ENCODE measurements at regions not wholly inside any gene's neighbourhood (a gene's known extent, or its start where the extent isn't known, plus 50 kb on each side); places are given as distances from the start of the nearest gene placed in this dataset.

GRCh38 chr12:4843907-4844306 is 65.8 kb upstream of the KCNA1 start:
- Mint-ChIP-seq H3K27ac (no peak overlapping the region), H3K4me1 (ENCODE audit: low read depth) (no peaks in the 10 kb centered on the region), H3K36me3 (ENCODE audit: low read depth) (no peaks in the 10 kb centered on the region), H3K27me3 (ENCODE audit: low read depth) (peaks cover 35% of the 10 kb centered on the region), H3K4me3 (no peak overlapping the region), H3K9me3 (ENCODE audit: insufficient read depth) (no peaks in the 10 kb centered on the region)
- ChIA-PET POLR2A (no interaction called here), CTCF (no interaction called here)
- DNase-seq (no peak), ATAC-seq (no peak)

GRCh38 chr12:4847713-4848112 is 62.0 kb upstream of the KCNA1 start:
- no peak for ATAC-seq
- Mint-ChIP-seq H3K27ac (no peak overlapping the region), H3K27me3 (ENCODE audit: low read depth) (peaks cover 20% of the 10 kb centered on the region), H3K9me3 (ENCODE audit: insufficient read depth) (no peaks in the 10 kb centered on the region), H3K4me3 (no peak overlapping the region), H3K4me1 (ENCODE audit: low read depth) (peaks cover 2% of the 10 kb centered on the region), H3K36me3 (ENCODE audit: low read depth) (no peaks in the 10 kb centered on the region)
- DNase-seq: no peak
- POLR2A ChIA-PET: no interaction called here
- CTCF ChIA-PET: interaction anchor here (1.0 to 5.3 kb wide), 6 partner anchors 8 to 42 kb away, joined by 3 to 47 read pairs (median 8); no protein-coding TSS in a partner anchor

- H3K36me3 Mint-ChIP-seq (ENCODE audit: low read depth): no peaks in the 10 kb centered on the region
- H3K27ac Mint-ChIP-seq: no peak overlapping the region
- H3K4me1 Mint-ChIP-seq (ENCODE audit: low read depth): peaks cover 2% of the 10 kb centered on the region
- no peaks in the 10 kb centered on the region for H3K9me3 Mint-ChIP-seq (ENCODE audit: insufficient read depth)
- peaks cover 18% of the 10 kb centered on the region for H3K27me3 Mint-ChIP-seq (ENCODE audit: low read depth)
- H3K4me3 Mint-ChIP-seq: no peak overlapping the region
- CTCF ChIA-PET: interaction anchor here (0.7 to 5.3 kb wide), 12 partner anchors 9 to 135 kb away, joined by 3 to 47 read pairs (median 6); no protein-coding TSS in a partner anchor
- ATAC-seq (no peak), DNase-seq (peak; percentile 56)
- POLR2A ChIA-PET: no interaction called here
Measured at GRCh38 chr12:4849115-4849541, 60.6 kb upstream of the KCNA1 start.

GRCh38 chr12:4849795-4850345 is 59.8 kb upstream of the KCNA1 start:
- Mint-ChIP-seq H3K4me1 (ENCODE audit: low read depth) (peaks cover 2% of the 10 kb centered on the region), H3K27me3 (ENCODE audit: low read depth) (peaks cover 13% of the 10 kb centered on the region), H3K4me3 (no peak overlapping the region), H3K27ac (peak overlapping the region; percentile 62), H3K9me3 (ENCODE audit: insufficient read depth) (no peaks in the 10 kb centered on the region), H3K36me3 (ENCODE audit: low read depth) (no peaks in the 10 kb centered on the region)
- DNase-seq (no peak), ATAC-seq (no peak)
- ChIA-PET CTCF (interaction anchor here (0.7 to 5.3 kb wide), 12 partner anchors 8 to 60 kb away, joined by 3 to 47 read pairs (median 6); no protein-coding TSS in a partner anchor), POLR2A (no interaction called here)

GRCh38 chr12:4850857-4851380 is 58.8 kb upstream of the KCNA1 start:
- CTCF ChIA-PET: interaction anchor here (0.8 to 1.3 kb wide), 2 partner anchors 35 to 60 kb away, joined by 3 to 4 read pairs; no protein-coding TSS in a partner anchor
- ATAC-seq (no peak), DNase-seq (no peak)
- POLR2A ChIA-PET: no interaction called here
- peaks cover 11% of the 10 kb centered on the region for H3K4me1 Mint-ChIP-seq (ENCODE audit: low read depth)
- no peak overlapping the region for H3K4me3 Mint-ChIP-seq
- H3K27ac Mint-ChIP-seq: no peak overlapping the region
- no peaks in the 10 kb centered on the region for H3K9me3 Mint-ChIP-seq (ENCODE audit: insufficient read depth)
- peaks cover 11% of the 10 kb centered on the region for H3K27me3 Mint-ChIP-seq (ENCODE audit: low read depth)
- no peaks in the 10 kb centered on the region for H3K36me3 Mint-ChIP-seq (ENCODE audit: low read depth)

- H3K4me3 Mint-ChIP-seq: no peak overlapping the region
- ATAC-seq (no peak), DNase-seq (no peak)
- POLR2A ChIA-PET: interaction anchor here (0.5 kb wide), 1 partner anchor 36 kb away, joined by 4 read pairs; no protein-coding TSS in a partner anchor
- H3K27me3 Mint-ChIP-seq (ENCODE audit: low read depth): peaks cover 9% of the 10 kb centered on the region
- CTCF ChIA-PET: interaction anchor here (8.0 kb wide), 1 partner anchor 22 kb away, joined by 78 read pairs; no protein-coding TSS in a partner anchor
- H3K27ac Mint-ChIP-seq: no peak overlapping the region
- no peaks in the 10 kb centered on the region for H3K9me3 Mint-ChIP-seq (ENCODE audit: insufficient read depth)
- H3K4me1 Mint-ChIP-seq (ENCODE audit: low read depth): peaks cover 17% of the 10 kb centered on the region
- H3K36me3 Mint-ChIP-seq (ENCODE audit: low read depth): no peaks in the 10 kb centered on the region
Measured at GRCh38 chr12:4852308-4852707, 57.4 kb upstream of the KCNA1 start.

GRCh38 chr12:4852911-4853310 is 56.8 kb upstream of the KCNA1 start:
- Mint-ChIP-seq H3K9me3 (ENCODE audit: insufficient read depth) (no peaks in the 10 kb centered on the region), H3K27ac (no peak overlapping the region), H3K27me3 (ENCODE audit: low read depth) (peaks cover 11% of the 10 kb centered on the region), H3K4me3 (no peak overlapping the region), H3K4me1 (ENCODE audit: low read depth) (peaks cover 20% of the 10 kb centered on the region), H3K36me3 (ENCODE audit: low read depth) (no peaks in the 10 kb centered on the region)
- ATAC-seq (no peak), DNase-seq (no peak)
- ChIA-PET CTCF (interaction anchor here (1.2 to 8.0 kb wide), 2 partner anchors 11 to 23 kb away, joined by 3 to 78 read pairs; no protein-coding TSS in a partner anchor), POLR2A (no interaction called here)

- ChIA-PET POLR2A (no interaction called here), CTCF (interaction anchor here (0.5 to 8.0 kb wide), 54 partner anchors 8 to 855 kb away, joined by 3 to 78 read pairs (median 4); no protein-coding TSS in a partner anchor)
- peaks cover 21% of the 10 kb centered on the region for H3K4me1 Mint-ChIP-seq (ENCODE audit: low read depth)
- H3K27ac Mint-ChIP-seq: no peak overlapping the region
- ATAC-seq (peak; percentile 81), DNase-seq (peak; percentile 81)
- no peaks in the 10 kb centered on the region for H3K36me3 Mint-ChIP-seq (ENCODE audit: low read depth)
- no peaks in the 10 kb centered on the region for H3K9me3 Mint-ChIP-seq (ENCODE audit: insufficient read depth)
- H3K27me3 Mint-ChIP-seq (ENCODE audit: low read depth): peaks cover 20% of the 10 kb centered on the region
- H3K4me3 Mint-ChIP-seq: no peak overlapping the region
Measured at GRCh38 chr12:4855121-4855924, 54.4 kb upstream of the KCNA1 start.

- Mint-ChIP-seq H3K36me3 (ENCODE audit: low read depth) (no peaks in the 10 kb centered on the region), H3K4me1 (ENCODE audit: low read depth) (peaks cover 21% of the 10 kb centered on the region), H3K27ac (no peak overlapping the region), H3K27me3 (ENCODE audit: low read depth) (peaks cover 20% of the 10 kb centered on the region), H3K4me3 (no peak overlapping the region), H3K9me3 (ENCODE audit: insufficient read depth) (no peaks in the 10 kb centered on the region)
- ATAC-seq (no peak), DNase-seq (no peak)
- CTCF ChIA-PET: interaction anchor here (0.9 to 8.0 kb wide), 31 partner anchors 8 to 322 kb away, joined by 3 to 78 read pairs (median 6); no protein-coding TSS in a partner anchor
- POLR2A ChIA-PET: no interaction called here
Measured at GRCh38 chr12:4856596-4856995, 53.1 kb upstream of the KCNA1 start.

GRCh38 chr12:4857472-4858291 is 52.0 kb upstream of the KCNA1 start:
- peak overlapping the region; percentile 47 for H3K4me3 Mint-ChIP-seq
- peaks cover 21% of the 10 kb centered on the region for H3K4me1 Mint-ChIP-seq (ENCODE audit: low read depth)
- no peak overlapping the region for H3K27ac Mint-ChIP-seq
- POLR2A ChIA-PET: no interaction called here
- peaks cover 17% of the 10 kb centered on the region for H3K27me3 Mint-ChIP-seq (ENCODE audit: low read depth)
- DNase-seq (peak; percentile 83), ATAC-seq (peak; percentile 83)
- no peaks in the 10 kb centered on the region for H3K9me3 Mint-ChIP-seq (ENCODE audit: insufficient read depth)
- CTCF ChIA-PET: interaction anchor here (0.6 to 8.0 kb wide), 43 partner anchors 11 to 351 kb away, joined by 3 to 78 read pairs (median 5); partner anchors contain the start of gene KCNA1
- H3K36me3 Mint-ChIP-seq (ENCODE audit: low read depth): no peaks in the 10 kb centered on the region

- DNase-seq (no peak), ATAC-seq (no peak)
- H3K27me3 Mint-ChIP-seq (ENCODE audit: low read depth): peaks cover 21% of the 10 kb centered on the region
- POLR2A ChIA-PET: no interaction called here
- H3K4me3 Mint-ChIP-seq: peak overlapping the region; percentile 47
- H3K9me3 Mint-ChIP-seq (ENCODE audit: insufficient read depth): no peaks in the 10 kb centered on the region
- CTCF ChIA-PET: interaction anchor here (0.6 to 8.0 kb wide), 24 partner anchors 10 to 254 kb away, joined by 3 to 78 read pairs (median 8); partner anchors contain the start of gene KCNA1
- no peak overlapping the region for H3K27ac Mint-ChIP-seq
- peaks cover 21% of the 10 kb centered on the region for H3K4me1 Mint-ChIP-seq (ENCODE audit: low read depth)
- H3K36me3 Mint-ChIP-seq (ENCODE audit: low read depth): no peaks in the 10 kb centered on the region
Measured at GRCh38 chr12:4858386-4858785, 51.3 kb upstream of the KCNA1 start.
